Renal cortex interstitium (tissue), 11 donors: ENCODE measurements at regions not wholly inside any gene's neighbourhood (a gene's known extent, or its start where the extent isn't known, plus 50 kb on each side); places are given as distances from the start of the nearest gene placed in this dataset.
A peak's percentile ranks its signal among the peaks of the same experiment; 100 is the strongest.
"Not testable (repeated sequence)": the region's sequence is repeated elsewhere in the genome, so short reads cannot be mapped to it uniquely, and the experiment has no call there.

Experiments used
- DNase-seq, 11 donors: peaks; one replicate each; pipeline ENCODE4 v3.0.0-alpha.2; 2013; ENCODE audit warnings: low read depth in 9 of 11, low spot score in 4 of 11; ENCODE audit errors: extremely low read depth in 1 of 11

GRCh38 chr12:9347328-9348127, 139.3 kb upstream of the PZP start:
- no peak for DNase-seq

- DNase-seq, result no peak
These were observed 138.7 kb upstream of the PZP start for GRCh38 chr12:9346866-9347327.

- no peak for DNase-seq
These were observed 137.0 kb upstream of the PZP start for GRCh38 chr12:9345171-9345570.

- no peak for DNase-seq
These were observed 136.3 kb upstream of the PZP start for GRCh38 chr12:9344541-9344940.

- DNase-seq, result no peak
These were observed 135.5 kb upstream of the PZP start for GRCh38 chr12:9343731-9344130.

GRCh38 chr12:9342614-9343353, 134.6 kb upstream of the PZP start:
- no peak for DNase-seq

- no peak for DNase-seq
These were observed 133.0 kb upstream of the PZP start for GRCh38 chr12:9341260-9341585.

- peak in 7 of 11 donors; percentile 33 to 55 (median 49) for DNase-seq
These were observed 132.4 kb upstream of the PZP start for GRCh38 chr12:9340422-9341259.

- DNase-seq, result no peak
These were observed 129.5 kb upstream of the PZP start for GRCh38 chr12:9337656-9338055.

- DNase-seq, result not testable (repeated sequence)
These were observed 128.3 kb upstream of the PZP start for GRCh38 chr12:9336375-9337011.

- no peak for DNase-seq
These were observed 127.7 kb upstream of the PZP start for GRCh38 chr12:9335867-9336266.

- no peak for DNase-seq
These were observed 126.8 kb upstream of the PZP start for GRCh38 chr12:9334964-9335363.

- DNase-seq, result no peak
These were observed 126.0 kb upstream of the PZP start for GRCh38 chr12:9334041-9334692.

- DNase-seq, result no peak
These were observed 125.0 kb upstream of the PZP start for GRCh38 chr12:9333161-9333560.

GRCh38 chr12:9332564-9332963, 124.4 kb upstream of the PZP start:
- no peak for DNase-seq

- peak in 5 of 11 donors; percentile 33 to 55 (median 38) for DNase-seq
These were observed 123.0 kb upstream of the PZP start for GRCh38 chr12:9331218-9331626.

- no peak for DNase-seq
These were observed 120.8 kb upstream of the PZP start for GRCh38 chr12:9329019-9329418.

- no peak for DNase-seq
These were observed 119.9 kb upstream of the PZP start for GRCh38 chr12:9328065-9328464.

- no peak for DNase-seq
These were observed 119.1 kb upstream of the PZP start for GRCh38 chr12:9327320-9327719.
